Lung microvascular endothelial cell (primary cell): ENCODE measurements at regions not wholly inside any gene's neighbourhood (a gene's known extent, or its start where the extent isn't known, plus 50 kb on each side); places are given as distances from the start of the nearest gene placed in this dataset.
"Not testable (repeated sequence)": the region's sequence is repeated elsewhere in the genome, so short reads cannot be mapped to it uniquely, and the experiment has no call there.

Experiments used
- DNase-seq, 2 donors: peaks; one replicate each; pipeline versions ENCODE4 v3.0.0 to v3.0.0-alpha.2; 2010; ENCODE audit warnings: low read depth in 2 of 2

GRCh38 chr2:12871694-12872315 is 155.1 kb downstream of the TRIB2 start:
- DNase-seq = no peak

GRCh38 chr2:12877761-12878160 is 161.0 kb downstream of the TRIB2 start:
- DNase-seq = no peak

GRCh38 chr2:12879649-12880048 is 162.9 kb downstream of the TRIB2 start:
- no peak for DNase-seq

- no peak for DNase-seq
Observed at GRCh38 chr2:12881952-12882351, 165.2 kb downstream of the TRIB2 start.

- DNase-seq = no peak
Observed at GRCh38 chr2:12882393-12882792, 165.7 kb downstream of the TRIB2 start.

GRCh38 chr2:12883906-12884305 is 167.2 kb downstream of the TRIB2 start:
- peak in 1 of 2 donors; percentile 39 for DNase-seq

- DNase-seq = peak; percentile 33 to 76
Observed at GRCh38 chr2:12884713-12885282, 168.1 kb downstream of the TRIB2 start.

- DNase-seq = no peak
Observed at GRCh38 chr2:12890066-12890465, 173.3 kb downstream of the TRIB2 start.

- DNase-seq = no peak
Observed at GRCh38 chr2:12890481-12890991, 173.8 kb downstream of the TRIB2 start.

GRCh38 chr2:12895017-12895416 is 178.3 kb downstream of the TRIB2 start:
- no peak for DNase-seq

- DNase-seq = no peak
Observed at GRCh38 chr2:12896318-12896982, 179.7 kb downstream of the TRIB2 start.

- no peak for DNase-seq
Observed at GRCh38 chr2:12897181-12897580, 180.4 kb downstream of the TRIB2 start.

GRCh38 chr2:12903272-12903671 is 186.5 kb downstream of the TRIB2 start:
- no peak for DNase-seq

GRCh38 chr2:12910431-12910830 is 193.7 kb downstream of the TRIB2 start:
- no peak for DNase-seq

- no peak for DNase-seq
Observed at GRCh38 chr2:12915787-12916186, 199.1 kb downstream of the TRIB2 start.

- DNase-seq = no peak
Observed at GRCh38 chr2:12918138-12918834, 201.6 kb downstream of the TRIB2 start.

GRCh38 chr2:12918835-12919445 is 202.2 kb downstream of the TRIB2 start:
- no peak for DNase-seq

- DNase-seq = no peak
Observed at GRCh38 chr2:12921321-12921720, 204.6 kb downstream of the TRIB2 start.

GRCh38 chr2:12923907-12924610 is 207.3 kb downstream of the TRIB2 start:
- DNase-seq = peak in 1 of 2 donors; percentile 18

GRCh38 chr2:12926641-12927040 is 209.9 kb downstream of the TRIB2 start:
- not testable (repeated sequence) for DNase-seq

GRCh38 chr2:12928197-12928774 is 211.6 kb downstream of the TRIB2 start:
- peak; percentile 21 to 71 for DNase-seq
